HEK293 (cell line): ENCODE measurements at regions not wholly inside any gene's neighbourhood (a gene's known extent, or its start where the extent isn't known, plus 50 kb on each side); places are given as distances from the start of the nearest gene placed in this dataset.

Experiments used
- ZFP37 ChIP-seq: fragments of 450-650 bp; formaldehyde crosslinking; IDR thresholded peaks from 2 replicates; pipeline ENCODE4 v1.5.1; 2016; ENCODE audit warnings: missing biosample characterization, missing genetic modification characterization
- ZNF10 ChIP-seq: fragments of 450-650 bp; formaldehyde crosslinking; IDR thresholded peaks from 2 replicates; pipeline ENCODE4 v1.5.1; 2017; ENCODE audit warnings: missing biosample characterization, missing genetic modification characterization
- ZNF214 ChIP-seq: fragments of 450-650 bp; formaldehyde crosslinking; IDR thresholded peaks from 2 replicates; pipeline ENCODE4 v1.5.1; 2017; ENCODE audit warnings: missing biosample characterization, mild to moderate bottlenecking, missing genetic modification characterization, borderline replicate concordance
- ZNF239 ChIP-seq: fragments of 450-650 bp; formaldehyde crosslinking; IDR thresholded peaks from 2 replicates; pipeline ENCODE4 v1.5.1; 2016; ENCODE audit warnings: missing biosample characterization, missing genetic modification characterization
- ZNF404 ChIP-seq: fragments of 450-650 bp; formaldehyde crosslinking; IDR thresholded peaks from 2 replicates; pipeline ENCODE4 v1.5.1; 2017; ENCODE audit warnings: missing biosample characterization, missing genetic modification characterization
- ZNF610 ChIP-seq: fragments of 450-650 bp; formaldehyde crosslinking; IDR thresholded peaks from 2 replicates; pipeline ENCODE4 v1.5.1; 2016; ENCODE audit warnings: missing biosample characterization, missing genetic modification characterization, borderline replicate concordance
- ZNF777 ChIP-seq: fragments of 450-650 bp; formaldehyde crosslinking; IDR thresholded peaks from 2 replicates; pipeline ENCODE4 v1.5.1; 2017; ENCODE audit warnings: missing biosample characterization, missing genetic modification characterization, borderline replicate concordance
- ZNF791 ChIP-seq: fragments of 450-650 bp; formaldehyde crosslinking; IDR thresholded peaks from 2 replicates; pipeline ENCODE4 v1.5.1; 2016; ENCODE audit warnings: missing biosample characterization, missing genetic modification characterization
- TF ChIP-seq, protein P1 (sequence below): fragments of 450-650 bp; formaldehyde crosslinking; IDR thresholded peaks from 2 replicates; pipeline ENCODE4 v1.5.1; 2016; ENCODE audit warnings: missing biosample characterization, missing genetic modification characterization
- TF ChIP-seq, protein P2 (sequence below): fragments of 450-650 bp; formaldehyde crosslinking; IDR thresholded peaks from 2 replicates; pipeline ENCODE4 v1.5.1; 2016; ENCODE audit warnings: missing biosample characterization, missing genetic modification characterization
- TF ChIP-seq, protein P3 (sequence below): fragments of 450-650 bp; formaldehyde crosslinking; IDR thresholded peaks from 2 replicates; pipeline ENCODE4 v1.5.1; 2016; ENCODE audit warnings: missing biosample characterization, missing genetic modification characterization
- TF ChIP-seq, protein P4 (sequence below): fragments of 450-650 bp; IDR thresholded peaks from 2 replicates; pipeline ENCODE4 v1.5.1; 2018; ENCODE audit warnings: missing biosample characterization, missing genetic modification characterization

DNA sequence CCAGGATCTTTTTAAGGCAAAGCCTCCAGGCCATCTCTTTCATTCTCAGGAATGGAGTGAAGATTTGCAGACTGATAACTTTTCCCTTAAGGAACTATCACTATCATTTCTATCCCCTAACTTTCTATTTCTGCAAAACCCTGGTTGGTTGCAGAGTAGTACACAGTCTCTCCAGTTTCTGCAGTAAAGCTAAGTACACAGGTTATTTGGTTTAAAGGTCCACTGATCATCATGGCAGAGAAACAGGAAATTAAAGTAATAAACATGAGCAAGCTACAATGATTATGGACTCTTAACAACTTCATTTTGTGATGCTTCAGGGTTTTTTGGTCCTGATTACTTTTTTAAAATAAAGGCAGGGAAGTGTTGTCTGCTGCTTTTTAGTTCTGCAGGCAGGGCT is 890.0 kb upstream of the DDX18 start:
- TF ChIP-seq, protein P1, sequence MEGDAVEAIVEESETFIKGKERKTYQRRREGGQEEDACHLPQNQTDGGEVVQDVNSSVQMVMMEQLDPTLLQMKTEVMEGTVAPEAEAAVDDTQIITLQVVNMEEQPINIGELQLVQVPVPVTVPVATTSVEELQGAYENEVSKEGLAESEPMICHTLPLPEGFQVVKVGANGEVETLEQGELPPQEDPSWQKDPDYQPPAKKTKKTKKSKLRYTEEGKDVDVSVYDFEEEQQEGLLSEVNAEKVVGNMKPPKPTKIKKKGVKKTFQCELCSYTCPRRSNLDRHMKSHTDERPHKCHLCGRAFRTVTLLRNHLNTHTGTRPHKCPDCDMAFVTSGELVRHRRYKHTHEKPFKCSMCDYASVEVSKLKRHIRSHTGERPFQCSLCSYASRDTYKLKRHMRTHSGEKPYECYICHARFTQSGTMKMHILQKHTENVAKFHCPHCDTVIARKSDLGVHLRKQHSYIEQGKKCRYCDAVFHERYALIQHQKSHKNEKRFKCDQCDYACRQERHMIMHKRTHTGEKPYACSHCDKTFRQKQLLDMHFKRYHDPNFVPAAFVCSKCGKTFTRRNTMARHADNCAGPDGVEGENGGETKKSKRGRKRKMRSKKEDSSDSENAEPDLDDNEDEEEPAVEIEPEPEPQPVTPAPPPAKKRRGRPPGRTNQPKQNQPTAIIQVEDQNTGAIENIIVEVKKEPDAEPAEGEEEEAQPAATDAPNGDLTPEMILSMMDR, result no peak
- TF ChIP-seq, protein P2, sequence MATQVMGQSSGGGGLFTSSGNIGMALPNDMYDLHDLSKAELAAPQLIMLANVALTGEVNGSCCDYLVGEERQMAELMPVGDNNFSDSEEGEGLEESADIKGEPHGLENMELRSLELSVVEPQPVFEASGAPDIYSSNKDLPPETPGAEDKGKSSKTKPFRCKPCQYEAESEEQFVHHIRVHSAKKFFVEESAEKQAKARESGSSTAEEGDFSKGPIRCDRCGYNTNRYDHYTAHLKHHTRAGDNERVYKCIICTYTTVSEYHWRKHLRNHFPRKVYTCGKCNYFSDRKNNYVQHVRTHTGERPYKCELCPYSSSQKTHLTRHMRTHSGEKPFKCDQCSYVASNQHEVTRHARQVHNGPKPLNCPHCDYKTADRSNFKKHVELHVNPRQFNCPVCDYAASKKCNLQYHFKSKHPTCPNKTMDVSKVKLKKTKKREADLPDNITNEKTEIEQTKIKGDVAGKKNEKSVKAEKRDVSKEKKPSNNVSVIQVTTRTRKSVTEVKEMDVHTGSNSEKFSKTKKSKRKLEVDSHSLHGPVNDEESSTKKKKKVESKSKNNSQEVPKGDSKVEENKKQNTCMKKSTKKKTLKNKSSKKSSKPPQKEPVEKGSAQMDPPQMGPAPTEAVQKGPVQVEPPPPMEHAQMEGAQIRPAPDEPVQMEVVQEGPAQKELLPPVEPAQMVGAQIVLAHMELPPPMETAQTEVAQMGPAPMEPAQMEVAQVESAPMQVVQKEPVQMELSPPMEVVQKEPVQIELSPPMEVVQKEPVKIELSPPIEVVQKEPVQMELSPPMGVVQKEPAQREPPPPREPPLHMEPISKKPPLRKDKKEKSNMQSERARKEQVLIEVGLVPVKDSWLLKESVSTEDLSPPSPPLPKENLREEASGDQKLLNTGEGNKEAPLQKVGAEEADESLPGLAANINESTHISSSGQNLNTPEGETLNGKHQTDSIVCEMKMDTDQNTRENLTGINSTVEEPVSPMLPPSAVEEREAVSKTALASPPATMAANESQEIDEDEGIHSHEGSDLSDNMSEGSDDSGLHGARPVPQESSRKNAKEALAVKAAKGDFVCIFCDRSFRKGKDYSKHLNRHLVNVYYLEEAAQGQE (tag by site-specific recombination), result no peak
- TF ChIP-seq ZFP37 (tag by site-specific recombination), result no peak
- no peak for TF ChIP-seq ZNF214 (tag by site-specific recombination)
- no peak for TF ChIP-seq ZNF791 (tag by site-specific recombination)
- TF ChIP-seq ZNF10, result no peak
- TF ChIP-seq, protein P3, sequence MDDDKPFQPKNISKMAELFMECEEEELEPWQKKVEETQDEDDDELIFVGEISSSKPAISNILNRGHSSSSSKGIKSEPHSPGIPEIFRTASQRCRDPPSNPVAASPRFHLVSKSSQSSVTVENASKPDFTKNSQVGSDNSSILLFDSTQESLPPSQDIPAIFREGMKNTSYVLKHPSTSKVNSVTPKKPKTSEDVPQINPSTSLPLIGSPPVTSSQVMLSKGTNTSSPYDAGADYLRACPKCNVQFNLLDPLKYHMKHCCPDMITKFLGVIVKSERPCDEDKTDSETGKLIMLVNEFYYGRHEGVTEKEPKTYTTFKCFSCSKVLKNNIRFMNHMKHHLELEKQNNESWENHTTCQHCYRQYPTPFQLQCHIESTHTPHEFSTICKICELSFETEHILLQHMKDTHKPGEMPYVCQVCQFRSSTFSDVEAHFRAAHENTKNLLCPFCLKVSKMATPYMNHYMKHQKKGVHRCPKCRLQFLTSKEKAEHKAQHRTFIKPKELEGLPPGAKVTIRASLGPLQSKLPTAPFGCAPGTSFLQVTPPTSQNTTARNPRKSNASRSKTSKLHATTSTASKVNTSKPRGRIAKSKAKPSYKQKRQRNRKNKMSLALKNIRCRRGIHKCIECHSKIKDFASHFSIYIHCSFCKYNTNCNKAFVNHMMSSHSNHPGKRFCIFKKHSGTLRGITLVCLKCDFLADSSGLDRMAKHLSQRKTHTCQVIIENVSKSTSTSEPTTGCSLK (tag by site-specific recombination), result no peak
- TF ChIP-seq ZNF404 (tag by site-specific recombination), result no peak
- no peak for TF ChIP-seq ZNF777 (tag by site-specific recombination)
- TF ChIP-seq ZNF610 (tag by site-specific recombination), result no peak
- TF ChIP-seq, protein P4, sequence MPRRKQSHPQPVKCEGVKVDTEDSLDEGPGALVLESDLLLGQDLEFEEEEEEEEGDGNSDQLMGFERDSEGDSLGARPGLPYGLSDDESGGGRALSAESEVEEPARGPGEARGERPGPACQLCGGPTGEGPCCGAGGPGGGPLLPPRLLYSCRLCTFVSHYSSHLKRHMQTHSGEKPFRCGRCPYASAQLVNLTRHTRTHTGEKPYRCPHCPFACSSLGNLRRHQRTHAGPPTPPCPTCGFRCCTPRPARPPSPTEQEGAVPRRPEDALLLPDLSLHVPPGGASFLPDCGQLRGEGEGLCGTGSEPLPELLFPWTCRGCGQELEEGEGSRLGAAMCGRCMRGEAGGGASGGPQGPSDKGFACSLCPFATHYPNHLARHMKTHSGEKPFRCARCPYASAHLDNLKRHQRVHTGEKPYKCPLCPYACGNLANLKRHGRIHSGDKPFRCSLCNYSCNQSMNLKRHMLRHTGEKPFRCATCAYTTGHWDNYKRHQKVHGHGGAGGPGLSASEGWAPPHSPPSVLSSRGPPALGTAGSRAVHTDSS (tag by site-specific recombination), result no peak
- TF ChIP-seq ZNF239 (tag by site-specific recombination), result no peak
